AG10803 (cell line): ENCODE measurements at regions not wholly inside any gene's neighbourhood (a gene's known extent, or its start where the extent isn't known, plus 50 kb on each side); places are given as distances from the start of the nearest gene placed in this dataset.
A peak's percentile ranks its signal among the peaks of the same experiment; 100 is the strongest.

Experiments used
- DNase-seq: peaks from one replicate; pipeline ENCODE4 v3.0.0; 2010; ENCODE audit warnings: low read depth
- H3K4me3 ChIP-seq: 2 replicates; pipeline ENCODE4 v1.5.1; 2011; ENCODE audit warnings: mild to moderate bottlenecking, low read length, control low read depth
- CTCF ChIP-seq: conservative IDR thresholded peaks from 2 replicates; pipeline ENCODE4 v1.5.1; 2011; ENCODE audit warnings: mild to moderate bottlenecking, low read length, control low read depth, inconsistent platforms

GRCh38 chr14:22300646-22301045 is 288.4 kb downstream of the DAD1 start:
- TF ChIP-seq CTCF = no peak
- H3K4me3 ChIP-seq = no peak overlapping the region
- DNase-seq = no peak

- no peak for DNase-seq
- no peak overlapping the region for H3K4me3 ChIP-seq
- no peak for TF ChIP-seq CTCF
These were observed 291.6 kb downstream of the DAD1 start for GRCh38 chr14:22297376-22297775.

- no peak for TF ChIP-seq CTCF
- H3K4me3 ChIP-seq = no peak overlapping the region
These were observed 292.3 kb downstream of the DAD1 start for GRCh38 chr14:22296722-22297121.

GRCh38 chr14:22296088-22296487 is 292.9 kb downstream of the DAD1 start:
- TF ChIP-seq CTCF = no peak
- DNase-seq = no peak
- no peak overlapping the region for H3K4me3 ChIP-seq

More at GRCh38 chr14:22296722-22297121, 292.3 kb downstream of the DAD1 start:
- peak; percentile 54 for DNase-seq

- no peak for TF ChIP-seq CTCF
- no peak overlapping the region for H3K4me3 ChIP-seq
- no peak for DNase-seq
These were observed 297.6 kb downstream of the DAD1 start for GRCh38 chr14:22291406-22291805.

GRCh38 chr14:22289570-22289969 is 299.5 kb downstream of the DAD1 start:
- DNase-seq = no peak
- no peak for TF ChIP-seq CTCF
- no peak overlapping the region for H3K4me3 ChIP-seq

- no peak for DNase-seq
- TF ChIP-seq CTCF = no peak
- H3K4me3 ChIP-seq = no peak overlapping the region
These were observed 303.0 kb downstream of the DAD1 start for GRCh38 chr14:22285991-22286390.
